Uterus (tissue), 3 donors: ENCODE measurements at regions not wholly inside any gene's neighbourhood (a gene's known extent, or its start where the extent isn't known, plus 50 kb on each side); places are given as distances from the start of the nearest gene placed in this dataset.

Experiments
- DNase-seq, 2 donors: peaks; one replicate each; pipeline ENCODE4 v3.0.0-alpha.2; 2019 to 2020
- H3K27ac ChIP-seq, 2 donors: fragments of 200-600 bp; sonication (generic); 1 replicate in 1 of 2; 2 replicates in 1 of 2; pipeline ENCODE4 v1.5.1; 2016 to 2018
- H3K27me3 ChIP-seq, 2 donors: fragments of 200-600 bp; sonication (generic); one replicate each; pipeline ENCODE4 v1.5.1; 2018 to 2019; ENCODE audit warnings: control low read depth in 1 of 2
- H3K36me3 ChIP-seq, 2 donors: fragments of 200-600 bp; sonication (generic); one replicate each; pipeline ENCODE4 v1.5.1; 2019; ENCODE audit warnings: control low read depth in 1 of 2
- H3K4me1 ChIP-seq, 2 donors: fragments of 200-600 bp; sonication (generic); one replicate each; pipeline ENCODE4 v1.5.1; 2018 to 2019; ENCODE audit warnings: control low read depth in 1 of 2
- H3K4me3 ChIP-seq, 2 donors: fragments of 200-600 bp; sonication (generic); 1 replicate in 1 of 2; 2 replicates in 1 of 2; pipeline ENCODE4 v1.5.1; 2018 to 2019; ENCODE audit warnings: mild to moderate bottlenecking in 1 of 2
- H3K9me3 ChIP-seq, 2 donors: fragments of 200-600 bp; sonication (generic); one replicate each; pipeline ENCODE4 v1.5.1; 2019; ENCODE audit warnings: control low read depth in 1 of 2
- CTCF ChIP-seq, 4 experiments: fragments of 200-600 bp in 2 of 4; fragments of 450-650 bp in 2 of 4; sonication (generic) in 2 of 4; IDR thresholded peaks; one replicate each; pipeline ENCODE4 v1.5.1; 2016 to 2019; ENCODE audit warnings: antibody characterized with exemption in 4 of 4, mild to moderate bottlenecking in 2 of 4, moderate library complexity in 1 of 4
- POLR2A ChIP-seq, 2 donors: fragments of 450-650 bp; IDR thresholded peaks; one replicate each; pipeline ENCODE4 v1.6.1; 2016; ENCODE audit warnings: antibody characterized with exemption in 2 of 2, mild to moderate bottlenecking in 1 of 2, moderate library complexity in 1 of 2
- intact Hi-C: fragments of 100-400 bp; cut with DNase I; formaldehyde crosslinking; loops from one replicate; pipeline ENCODE4 v1.15.1; 2023; ENCODE audit warnings: low total_unique reads
- donor health status: DM: yes; HTN: yes; CAD: no.

GRCh38 chr3:82229397-82229796 is 468.0 kb upstream of the GBE1 start:
- Histone ChIP-seq H3K27me3 (no peaks in the 10 kb centered on the region), H3K4me3 (no peak overlapping the region), H3K27ac (no peak overlapping the region), H3K9me3 (no peaks in the 10 kb centered on the region), H3K4me1 (no peaks in the 10 kb centered on the region), H3K36me3 (no peaks in the 10 kb centered on the region)
- intact Hi-C loops: no loop called here
- TF ChIP-seq CTCF (IDR thresholded peaks at IDR 0.05) (no peak), POLR2A (IDR thresholded peaks at IDR 0.05) (no peak)
- DNase-seq: no peak

GRCh38 chr3:82224661-82225060 is 463.2 kb upstream of the GBE1 start:
- Histone ChIP-seq H3K4me3 (no peak overlapping the region), H3K27ac (no peak overlapping the region), H3K9me3 (no peaks in the 10 kb centered on the region), H3K4me1 (no peaks in the 10 kb centered on the region), H3K27me3 (no peaks in the 10 kb centered on the region), H3K36me3 (no peaks in the 10 kb centered on the region)
- no peak for TF ChIP-seq CTCF (IDR thresholded peaks at IDR 0.05)
- no peak for TF ChIP-seq POLR2A (IDR thresholded peaks at IDR 0.05)
- intact Hi-C loops: no loop called here
- DNase-seq: no peak

GRCh38 chr3:82222401-82222800 is 461.0 kb upstream of the GBE1 start:
- intact Hi-C loops: no loop called here
- Histone ChIP-seq H3K4me1 (no peaks in the 10 kb centered on the region), H3K4me3 (no peak overlapping the region), H3K9me3 (no peaks in the 10 kb centered on the region), H3K36me3 (no peaks in the 10 kb centered on the region), H3K27ac (no peak overlapping the region), H3K27me3 (no peaks in the 10 kb centered on the region)
- no peak for DNase-seq
- TF ChIP-seq CTCF (IDR thresholded peaks at IDR 0.05): no peak
- TF ChIP-seq POLR2A (IDR thresholded peaks at IDR 0.05): no peak

- H3K9me3 ChIP-seq: no peaks in the 10 kb centered on the region
- DNase-seq: no peak
- no peak overlapping the region for H3K4me3 ChIP-seq
- intact Hi-C loops: no loop called here
- H3K36me3 ChIP-seq: no peaks in the 10 kb centered on the region
- no peak overlapping the region for H3K27ac ChIP-seq
- H3K27me3 ChIP-seq: no peaks in the 10 kb centered on the region
- no peak for TF ChIP-seq POLR2A (IDR thresholded peaks at IDR 0.05)
- no peak for TF ChIP-seq CTCF (IDR thresholded peaks at IDR 0.05)
- H3K4me1 ChIP-seq: no peaks in the 10 kb centered on the region
These were observed 456.1 kb upstream of the GBE1 start for GRCh38 chr3:82217571-82217970.

- no peak overlapping the region for H3K27ac ChIP-seq
- TF ChIP-seq POLR2A (IDR thresholded peaks at IDR 0.05): no peak
- TF ChIP-seq CTCF (IDR thresholded peaks at IDR 0.05): no peak
- intact Hi-C loops: no loop called here
- no peaks in the 10 kb centered on the region for H3K36me3 ChIP-seq
- no peaks in the 10 kb centered on the region for H3K4me1 ChIP-seq
- no peak for DNase-seq
- no peak overlapping the region for H3K4me3 ChIP-seq
- no peaks in the 10 kb centered on the region for H3K9me3 ChIP-seq
- H3K27me3 ChIP-seq: no peaks in the 10 kb centered on the region
These were observed 446.7 kb upstream of the GBE1 start for GRCh38 chr3:82208002-82208710.
